NCI-H748 (cell line): ENCODE measurements at regions not wholly inside any gene's neighbourhood (a gene's known extent, or its start where the extent isn't known, plus 50 kb on each side); places are given as distances from the start of the nearest gene placed in this dataset.

Experiments
- DNase-seq: peaks from one replicate; lab custom pipeline; 2025; ENCODE audit not compliant: unreplicated experiment; lab: John Stamatoyannopoulos, UW

DNA sequence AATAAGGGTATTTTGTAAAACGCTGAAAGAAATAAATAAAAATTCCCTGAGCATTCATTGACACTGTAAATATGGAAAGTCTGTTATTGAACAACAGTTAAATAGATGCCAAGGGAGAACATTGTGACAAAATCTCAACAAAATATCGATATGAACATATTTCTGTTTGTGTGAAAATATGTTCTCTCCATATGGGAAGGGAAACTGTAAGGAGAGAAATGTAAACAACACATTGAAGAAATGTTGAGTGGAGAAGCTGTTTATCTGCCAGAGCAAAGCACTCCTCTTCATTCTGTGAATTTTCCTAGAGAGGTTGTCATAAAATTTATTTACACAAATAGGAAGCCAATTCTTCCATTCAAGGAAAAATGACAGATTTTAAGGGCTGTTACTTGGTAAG, 57.1 kb upstream of the EOMES start:
- DNase-seq: no peak

DNA sequence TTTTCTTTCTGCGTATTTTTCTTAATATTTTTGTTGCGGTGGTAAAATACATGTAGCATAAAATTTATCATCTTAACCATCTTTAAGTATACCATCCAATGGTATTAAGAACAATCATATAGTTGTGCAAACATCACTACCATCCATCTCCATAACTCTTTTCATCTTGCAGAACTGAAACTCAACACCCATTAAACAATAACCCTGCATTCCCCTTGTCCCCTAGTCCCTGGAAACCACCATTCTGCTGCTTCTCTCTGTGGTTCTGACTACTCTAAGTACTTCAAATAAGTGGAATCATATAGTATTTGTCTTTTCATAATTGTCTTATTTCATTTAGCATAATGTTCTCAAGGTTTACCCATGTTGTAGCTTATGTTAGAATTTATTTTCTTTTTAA, 67.3 kb upstream of the EOMES start:
- no peak for DNase-seq

DNA sequence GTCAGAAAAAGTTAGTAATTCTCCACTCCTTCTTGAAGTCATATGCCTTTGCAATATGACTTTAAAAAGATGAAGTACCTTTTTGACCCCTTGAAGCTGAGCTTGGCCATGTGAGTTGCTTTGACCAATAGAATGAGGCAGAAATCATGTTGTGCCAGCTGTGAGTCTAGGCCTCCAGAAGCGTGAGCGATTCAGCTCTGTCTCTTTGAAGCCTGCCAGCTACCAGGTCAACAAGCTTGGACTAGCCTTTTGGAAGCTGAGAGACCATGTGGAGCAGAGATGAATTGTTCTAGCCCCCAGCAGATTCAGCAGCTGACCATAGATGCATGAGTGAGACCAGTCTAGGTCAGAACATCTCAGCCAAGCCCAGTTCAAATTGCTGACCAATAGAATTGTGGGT, 69.8 kb upstream of the EOMES start:
- DNase-seq: no peak

DNA sequence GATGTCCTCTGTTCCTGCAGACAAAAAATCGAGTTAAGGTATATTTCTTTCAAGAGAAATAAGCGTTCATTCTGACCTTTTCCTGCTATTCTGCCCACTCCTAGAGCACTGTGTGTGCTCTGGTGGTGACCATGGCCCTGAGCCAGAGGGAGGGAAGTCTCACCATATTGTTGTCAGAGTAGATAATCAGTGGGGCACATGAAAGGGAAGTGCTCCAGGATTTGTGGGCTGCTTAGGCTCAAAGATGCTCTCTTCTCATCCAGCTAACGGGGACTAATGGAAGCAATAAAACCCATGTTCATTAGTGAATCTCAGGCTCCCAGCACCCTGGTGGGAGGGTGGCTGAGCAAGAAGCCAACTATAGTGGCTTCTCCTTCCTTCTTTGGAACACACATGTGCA, 70.7 kb upstream of the EOMES start:
- DNase-seq: no peak

DNA sequence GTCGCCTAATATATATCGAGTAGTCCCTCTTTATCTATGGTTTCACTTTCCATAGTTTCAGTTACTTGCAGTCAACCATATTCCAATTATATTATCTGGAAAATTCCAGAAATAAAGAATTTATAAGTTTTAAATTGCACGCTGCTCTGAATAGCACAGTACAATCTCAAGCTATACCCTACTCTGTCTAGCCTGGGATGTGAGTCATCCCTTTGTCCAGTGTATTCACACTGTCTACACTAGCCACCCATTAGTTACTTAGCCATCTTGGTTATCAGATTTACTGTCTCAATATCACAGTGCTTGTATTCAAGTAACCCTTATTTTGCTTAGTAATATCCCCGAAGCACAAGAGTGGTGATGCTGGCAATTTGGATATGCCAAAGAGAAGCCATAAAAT, 72.1 kb upstream of the EOMES start:
- no peak for DNase-seq

DNA sequence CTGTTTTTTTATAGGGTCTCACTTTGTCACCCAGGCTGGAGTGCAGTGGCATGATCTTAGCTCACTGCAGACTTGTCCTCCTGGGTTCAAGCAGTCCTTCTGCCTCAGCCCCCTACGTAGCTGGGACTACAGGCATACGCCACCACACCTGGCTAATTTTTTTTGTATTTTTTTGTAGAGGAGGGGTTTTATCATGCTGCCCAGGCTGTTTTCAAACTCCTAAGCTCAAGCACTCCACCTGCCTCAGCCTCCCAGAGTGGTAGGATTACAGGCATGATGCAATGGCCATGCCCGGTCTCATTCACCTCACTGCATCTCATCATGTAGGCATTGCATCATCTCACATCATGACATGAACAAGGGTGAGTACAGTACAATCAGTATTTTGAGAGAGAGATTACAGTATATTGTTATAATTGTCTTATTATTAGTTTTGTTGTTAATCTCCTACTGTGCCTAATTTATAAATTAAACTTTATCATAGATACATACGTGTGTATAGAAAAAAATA, 74.3 kb upstream of the EOMES start:
- no peak for DNase-seq

DNA sequence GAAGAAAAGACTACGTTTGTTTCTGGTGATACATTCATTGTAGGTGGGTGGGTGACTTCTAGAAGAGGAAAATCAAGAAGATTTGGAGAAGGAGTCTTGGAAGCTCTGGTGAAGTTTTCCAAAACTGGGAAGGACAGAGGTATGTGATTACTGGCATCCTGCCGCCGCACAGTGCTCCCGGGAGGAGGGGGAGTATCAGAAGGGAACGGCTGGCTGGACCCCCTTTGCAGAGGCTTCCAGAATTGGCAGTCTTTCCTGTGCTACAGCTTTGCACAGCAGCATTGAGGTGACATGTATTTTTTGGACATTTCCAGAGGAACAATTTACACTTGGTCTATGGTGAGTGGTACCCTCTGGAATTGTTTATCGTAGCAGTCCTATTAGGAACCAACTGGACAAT, 75.7 kb upstream of the EOMES start:
- DNase-seq: no peak

DNA sequence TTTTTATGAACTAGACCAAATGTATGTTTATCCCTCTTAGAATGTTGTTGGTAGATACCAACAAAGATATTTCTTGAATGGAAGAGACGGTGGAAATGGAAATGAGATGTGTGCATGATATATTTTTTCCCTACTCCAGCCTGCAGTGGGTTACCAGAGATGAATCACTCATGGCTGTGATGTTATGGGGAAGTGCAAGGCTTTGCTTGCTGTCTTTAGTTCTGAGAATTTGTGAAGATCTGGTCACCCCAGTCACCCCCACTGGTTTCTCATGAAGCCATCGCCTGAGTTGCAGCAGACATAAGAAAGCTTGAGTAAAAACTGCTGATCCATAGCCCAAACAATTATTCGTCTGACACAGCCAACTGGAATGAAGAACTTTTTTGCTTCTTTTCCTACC, 78.1 kb upstream of the EOMES start:
- DNase-seq: no peak

DNA sequence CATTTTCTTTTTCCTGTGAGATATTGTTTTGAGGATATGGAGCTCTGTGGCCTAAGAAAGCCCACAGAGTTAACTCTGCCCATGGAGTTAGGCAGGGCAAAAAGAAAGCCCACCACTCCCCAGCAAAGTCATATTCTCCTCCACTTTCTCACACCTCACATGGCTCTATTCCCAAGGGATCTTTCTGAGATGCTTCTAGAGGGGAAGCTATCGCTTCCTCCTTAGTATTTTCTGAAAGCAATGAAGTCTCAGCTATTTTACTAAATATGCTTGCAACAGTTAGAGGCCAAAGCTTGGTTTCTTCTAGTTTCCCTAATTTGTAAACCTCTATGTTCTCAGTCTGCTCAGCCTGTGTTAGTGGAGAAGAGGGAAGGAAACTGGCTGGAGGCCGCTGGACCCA, 80.3 kb upstream of the EOMES start:
- DNase-seq: no peak

DNA sequence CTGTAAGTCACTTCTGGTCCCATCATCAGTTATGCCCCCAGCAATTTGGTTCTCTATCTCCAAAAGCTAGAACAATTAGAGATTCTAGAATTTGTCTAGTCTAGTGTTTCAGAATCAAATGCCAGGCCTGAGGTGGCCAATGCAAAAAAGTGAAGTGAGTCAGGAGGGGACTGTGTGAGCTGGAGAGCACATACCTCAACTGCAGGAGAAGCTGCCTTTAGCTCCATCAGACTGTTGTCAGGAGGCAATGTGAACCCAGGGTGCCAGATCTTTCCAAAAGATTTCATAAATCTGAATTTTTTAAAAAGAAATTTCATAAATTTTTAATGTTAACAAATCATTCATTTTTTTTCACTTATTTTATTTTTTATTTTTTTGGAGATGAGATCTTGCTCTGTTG, 80.7 kb upstream of the EOMES start:
- DNase-seq: no peak

DNA sequence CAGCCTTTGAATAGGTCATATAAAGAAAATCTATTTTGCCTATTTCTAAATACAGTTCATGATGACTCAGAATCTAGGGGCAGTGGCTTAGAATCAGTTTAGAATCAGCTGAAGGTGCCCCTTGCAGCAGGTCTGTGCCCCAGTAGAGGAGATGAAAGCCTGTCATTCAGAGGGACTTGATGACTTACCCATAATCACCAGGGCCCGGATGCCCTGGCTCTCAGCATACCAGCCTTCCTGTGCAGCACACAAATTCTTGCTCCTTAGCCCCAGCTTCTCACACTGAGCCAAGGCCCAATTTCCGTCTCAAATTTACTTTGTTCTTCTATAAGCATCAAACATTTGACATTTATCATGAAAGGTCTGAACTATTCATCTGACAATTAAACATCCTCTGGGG, 83.2 kb upstream of the EOMES start:
- no peak for DNase-seq

DNA sequence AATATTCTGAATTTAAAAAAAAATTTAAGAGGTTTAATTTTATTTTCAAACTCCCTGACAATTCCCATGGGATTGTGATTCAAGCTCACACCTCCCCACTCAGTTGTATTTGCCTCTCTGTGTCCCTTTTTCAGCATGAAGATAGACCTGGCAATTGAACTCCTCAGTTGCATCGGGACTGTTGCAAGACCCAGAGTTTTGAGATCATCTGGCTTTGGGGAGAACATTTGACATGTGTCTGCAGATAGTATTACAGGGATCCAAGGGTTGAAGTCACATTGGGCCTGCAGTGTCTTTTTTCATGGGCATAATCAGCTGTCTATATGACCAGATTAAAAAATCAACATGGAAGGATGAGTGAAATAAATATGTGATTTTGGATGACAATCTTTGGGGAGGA, 91.1 kb upstream of the EOMES start:
- no peak for DNase-seq

DNA sequence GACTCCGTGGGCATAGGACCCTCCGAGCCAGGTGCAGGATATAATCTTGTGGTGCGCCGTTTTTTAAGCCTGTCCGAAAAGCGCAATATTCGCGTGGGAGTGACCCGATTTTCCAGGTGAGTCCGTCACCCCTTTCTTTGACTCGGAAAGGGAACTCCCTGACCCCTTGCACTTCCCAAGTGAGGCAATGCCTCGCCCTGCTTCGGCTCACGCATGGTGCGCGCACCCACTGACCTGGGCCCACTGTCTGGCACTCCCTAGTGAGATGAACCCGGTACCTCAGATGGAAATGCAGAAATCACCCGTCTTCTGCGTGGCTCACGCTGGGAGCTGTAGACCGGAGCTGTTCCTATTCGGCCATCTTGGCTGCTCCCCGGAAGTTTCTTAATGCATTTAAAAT, 99.5 kb upstream of the EOMES start:
- peak; percentile 18 for DNase-seq

DNA sequence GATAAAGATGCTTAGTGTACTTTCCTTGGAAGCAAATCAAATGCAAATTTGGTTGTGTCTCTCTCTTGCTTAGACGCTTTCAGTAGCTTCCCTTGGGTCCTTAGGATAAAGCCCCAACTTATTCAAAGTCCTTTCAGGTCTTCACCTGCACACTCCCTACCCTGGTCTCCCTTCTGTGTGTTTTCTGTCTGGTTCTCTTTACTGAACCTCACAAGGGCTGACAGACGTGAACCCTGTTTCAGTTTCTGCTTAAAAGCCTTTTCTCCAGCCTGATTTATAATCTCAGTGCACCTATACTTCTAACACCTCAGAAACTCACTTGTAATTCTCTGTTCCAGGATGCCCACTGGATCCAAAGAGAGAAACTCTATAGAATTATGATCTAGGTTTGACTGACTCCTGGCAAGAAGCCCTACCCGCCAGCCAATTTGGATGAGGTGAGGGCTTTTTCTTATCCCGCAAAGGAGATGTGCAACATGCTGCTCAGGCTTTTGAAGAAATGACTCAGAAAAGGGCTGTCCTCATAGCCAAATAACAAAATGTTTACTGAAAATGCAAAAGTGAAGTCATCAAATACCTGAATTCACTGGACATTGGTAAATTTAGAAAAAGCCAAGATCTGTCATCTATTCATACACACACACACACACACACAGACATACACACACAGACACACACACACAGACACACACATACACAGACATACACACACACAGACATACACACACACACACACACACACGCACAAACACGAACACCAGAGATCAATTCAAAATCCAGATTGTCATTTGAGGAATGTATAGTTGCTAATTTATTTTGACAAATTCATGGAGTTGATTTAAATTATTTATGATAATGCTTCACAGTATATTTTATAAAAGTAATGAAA, 102.4 kb upstream of the EOMES start:
- no peak for DNase-seq

DNA sequence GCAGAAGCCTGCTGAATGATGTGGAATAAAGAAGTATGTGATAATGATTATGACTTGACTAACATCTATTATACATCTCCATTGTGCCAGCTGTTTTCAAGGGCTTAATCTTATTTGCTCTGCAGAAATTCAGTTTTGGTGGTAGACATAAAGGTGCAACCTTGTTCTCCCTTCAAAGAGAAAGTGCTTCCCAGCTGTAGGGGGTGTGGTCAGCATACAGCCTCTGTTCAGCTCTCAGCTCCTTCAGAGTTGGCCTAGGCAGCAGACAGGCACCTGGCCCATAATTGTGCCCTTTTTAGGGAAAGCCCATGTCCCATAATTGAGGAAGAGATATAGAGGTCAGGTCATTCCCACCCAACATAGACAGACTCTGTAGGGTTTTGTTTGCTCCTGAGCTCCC, 104.3 kb upstream of the EOMES start:
- DNase-seq: peak; percentile 55

DNA sequence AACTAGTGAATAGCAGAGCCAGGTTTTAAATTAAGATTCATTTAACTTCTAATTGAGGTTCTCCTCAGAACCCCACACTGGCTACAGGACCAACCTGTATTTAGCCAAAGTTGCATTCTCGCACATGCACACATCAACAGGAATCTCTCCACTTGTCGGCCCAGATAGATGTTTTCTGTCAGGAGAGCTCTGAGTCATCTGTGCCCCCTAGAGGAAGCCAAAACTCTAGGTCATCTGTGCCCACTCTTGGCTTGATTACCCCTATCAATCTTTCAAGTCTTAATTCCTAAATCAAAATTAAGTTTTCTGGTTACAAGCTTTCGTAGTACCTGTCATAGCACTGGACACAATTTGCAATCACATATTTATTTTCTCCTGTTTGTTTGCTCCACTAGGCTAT, 104.9 kb upstream of the EOMES start:
- DNase-seq: no peak

DNA sequence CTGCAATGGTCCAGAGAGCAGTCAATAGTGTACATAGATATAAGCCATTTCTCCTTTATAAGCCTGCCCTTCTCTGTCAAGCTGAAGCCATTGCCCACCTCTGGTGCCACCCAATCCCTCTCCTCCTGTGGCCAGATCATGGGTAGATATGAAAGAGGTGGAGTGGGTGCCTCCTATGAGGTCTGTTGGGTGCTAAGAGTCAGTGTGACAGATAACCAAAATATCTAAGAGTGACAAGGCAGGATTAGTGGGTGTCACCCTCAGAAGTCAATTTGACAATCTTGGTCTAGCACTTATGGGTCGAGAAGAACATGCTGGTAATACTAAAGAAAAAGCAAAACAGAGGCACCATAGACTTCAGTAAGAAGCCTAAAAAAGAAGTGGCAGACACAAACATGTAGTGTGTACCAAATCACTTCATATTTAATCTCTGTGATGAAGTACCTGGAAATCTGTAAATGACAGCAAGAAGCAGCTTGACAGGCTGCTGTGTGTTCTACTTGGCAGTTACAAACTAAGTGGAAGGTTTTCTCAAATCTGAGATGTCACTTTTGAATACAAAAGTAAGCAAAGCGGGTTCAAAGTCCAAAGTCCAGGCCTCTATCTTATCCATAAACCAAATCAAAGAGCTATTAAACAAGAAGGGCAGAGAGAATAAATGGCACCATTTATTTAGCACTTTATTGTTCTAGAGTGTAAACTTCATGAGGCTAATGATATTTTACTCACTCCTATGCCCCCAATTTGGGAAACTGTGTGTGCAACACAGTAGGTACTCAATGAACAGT, 118.9 kb upstream of the EOMES start:
- DNase-seq: no peak

DNA sequence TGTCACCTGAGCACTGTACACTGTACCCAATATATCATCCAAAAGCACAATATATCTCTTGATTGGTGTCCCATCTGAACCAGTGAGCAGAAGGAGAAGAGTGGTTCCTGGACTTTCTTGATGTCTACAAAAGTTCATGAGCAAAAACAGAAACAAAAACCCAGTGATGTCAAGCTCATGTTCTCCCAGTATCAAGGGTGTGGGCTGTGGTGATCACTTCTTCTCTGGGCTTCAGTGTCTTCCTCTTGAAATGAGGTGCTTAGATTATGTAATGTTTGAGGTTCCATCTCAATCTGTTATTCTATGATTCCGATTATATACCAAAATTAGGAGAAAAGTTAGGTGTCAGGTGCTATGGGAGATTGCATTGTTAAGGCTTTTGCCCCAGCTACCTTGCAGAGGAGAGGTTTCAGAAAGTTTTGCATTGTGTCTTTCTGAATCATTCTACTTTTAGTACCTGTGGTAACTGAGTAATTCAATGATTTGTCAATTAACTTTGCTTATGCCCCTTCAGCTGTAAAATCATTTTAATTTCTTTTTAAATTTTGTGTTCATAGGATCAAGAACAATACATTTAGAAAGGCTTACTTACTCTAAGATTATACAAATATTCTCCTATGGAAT, 122.0 kb upstream of the EOMES start:
- no peak for DNase-seq

DNA sequence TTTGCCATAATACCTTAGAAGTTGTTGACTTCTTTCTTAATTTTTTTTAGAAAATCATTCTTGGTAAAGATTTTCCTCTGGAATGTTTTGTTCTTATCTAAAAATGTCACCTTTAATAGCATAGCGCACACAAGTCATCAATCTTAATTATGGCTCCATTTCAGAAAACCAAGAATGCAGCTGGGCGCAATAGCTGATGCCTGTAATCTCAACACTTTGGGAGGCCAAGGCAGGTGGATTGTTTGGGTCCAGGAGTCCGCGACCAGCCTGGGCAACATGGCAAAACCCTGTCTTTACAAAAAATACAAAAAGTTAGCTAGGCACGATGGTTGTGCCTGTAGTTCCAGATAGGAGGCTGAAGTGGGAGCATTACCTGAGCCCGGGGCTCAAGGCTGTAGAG, 125.6 kb upstream of the EOMES start:
- DNase-seq: no peak

DNA sequence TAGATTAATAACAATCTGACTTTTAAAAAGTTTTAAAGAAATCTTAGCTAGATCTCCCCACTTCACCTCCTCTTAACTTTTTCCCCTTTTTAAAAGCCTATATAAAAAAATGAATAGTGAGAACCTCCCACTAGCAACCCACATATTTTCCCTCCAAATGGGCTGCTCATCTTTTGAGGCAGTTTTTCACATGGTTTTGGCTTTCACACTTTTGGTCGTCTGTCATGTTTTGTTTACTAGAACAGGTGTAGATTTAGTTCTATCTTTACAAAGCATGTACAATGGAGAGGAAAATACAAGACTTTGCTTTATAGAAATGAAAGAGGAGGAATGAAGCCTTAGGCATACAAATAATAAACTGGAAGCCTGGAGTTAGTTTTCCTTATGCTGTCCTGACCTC, 126.7 kb upstream of the EOMES start:
- no peak for DNase-seq

DNA sequence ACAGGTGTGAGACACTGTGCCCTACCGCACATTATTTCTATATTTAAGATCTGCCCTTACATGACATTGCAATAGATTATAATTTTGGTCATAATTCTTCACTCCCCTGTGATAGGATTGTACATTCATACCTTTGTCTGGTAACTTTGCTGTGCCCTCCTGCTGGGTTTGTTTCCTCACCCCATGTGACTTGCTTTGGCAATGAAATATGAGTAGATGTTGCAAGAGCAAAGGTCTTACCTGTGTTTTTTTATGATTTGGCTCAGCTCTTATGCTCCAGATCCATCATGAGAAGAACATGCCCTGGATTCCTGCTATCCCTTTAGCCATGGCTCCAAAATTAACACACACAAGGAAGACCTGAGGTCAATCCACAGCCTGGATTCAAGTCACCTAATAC, 137.7 kb upstream of the EOMES start:
- peak; percentile 0 for DNase-seq
